ENCODE measurements at regions not wholly inside any gene's neighbourhood (a gene's known extent, or its start where the extent isn't known, plus 50 kb on each side); places are given as distances from the start of the nearest gene placed in this dataset.

DNA sequence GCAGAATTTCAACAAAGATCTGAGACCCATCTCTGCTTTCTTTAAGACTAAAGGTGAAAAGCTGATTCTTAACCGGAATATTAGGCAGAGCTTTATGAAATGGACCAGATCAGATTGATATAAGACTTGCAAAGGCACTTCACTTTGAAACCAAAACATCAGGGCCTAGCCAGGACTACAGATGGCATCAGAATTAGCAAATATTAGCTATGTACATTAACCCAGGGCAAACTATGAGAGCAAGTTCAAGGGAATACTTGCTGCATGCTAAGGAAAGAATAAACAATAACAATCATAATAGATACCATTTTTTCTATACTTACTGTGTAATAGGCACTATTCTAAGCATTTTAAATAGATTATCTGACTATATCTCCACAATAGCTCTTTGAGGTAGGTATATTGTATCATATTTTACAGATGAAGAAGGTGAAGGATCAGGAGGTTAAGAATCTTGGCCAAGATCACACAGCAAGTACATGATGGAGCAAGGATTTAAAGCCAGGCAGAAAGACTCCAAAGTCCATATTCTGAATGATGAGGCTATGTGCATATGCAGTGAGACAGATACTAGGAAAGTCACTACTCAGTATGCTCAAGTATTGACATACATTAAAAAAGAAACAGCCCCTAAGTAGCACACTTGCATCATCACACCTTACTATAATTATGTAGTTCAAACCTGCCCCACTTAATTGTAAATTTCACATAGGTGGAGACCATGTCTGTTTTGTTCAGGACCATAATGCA, 209.3 kb upstream of the PKN2 start:
- TF ChIP-seq, protein P1, sequence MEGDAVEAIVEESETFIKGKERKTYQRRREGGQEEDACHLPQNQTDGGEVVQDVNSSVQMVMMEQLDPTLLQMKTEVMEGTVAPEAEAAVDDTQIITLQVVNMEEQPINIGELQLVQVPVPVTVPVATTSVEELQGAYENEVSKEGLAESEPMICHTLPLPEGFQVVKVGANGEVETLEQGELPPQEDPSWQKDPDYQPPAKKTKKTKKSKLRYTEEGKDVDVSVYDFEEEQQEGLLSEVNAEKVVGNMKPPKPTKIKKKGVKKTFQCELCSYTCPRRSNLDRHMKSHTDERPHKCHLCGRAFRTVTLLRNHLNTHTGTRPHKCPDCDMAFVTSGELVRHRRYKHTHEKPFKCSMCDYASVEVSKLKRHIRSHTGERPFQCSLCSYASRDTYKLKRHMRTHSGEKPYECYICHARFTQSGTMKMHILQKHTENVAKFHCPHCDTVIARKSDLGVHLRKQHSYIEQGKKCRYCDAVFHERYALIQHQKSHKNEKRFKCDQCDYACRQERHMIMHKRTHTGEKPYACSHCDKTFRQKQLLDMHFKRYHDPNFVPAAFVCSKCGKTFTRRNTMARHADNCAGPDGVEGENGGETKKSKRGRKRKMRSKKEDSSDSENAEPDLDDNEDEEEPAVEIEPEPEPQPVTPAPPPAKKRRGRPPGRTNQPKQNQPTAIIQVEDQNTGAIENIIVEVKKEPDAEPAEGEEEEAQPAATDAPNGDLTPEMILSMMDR (IDR thresholded peaks at IDR 0.05; ENCODE audit: insufficient read depth, low read length, poor library complexity, severe bottlenecking): no peak
- DNase-seq (ENCODE audit: low read depth): no peak
- Histone ChIP-seq H3K27me3 (ENCODE audit: control insufficient read depth, insufficient read depth, low read length) (no peaks in the 10 kb centered on the region), H3K36me3 (ENCODE audit: control insufficient read depth, insufficient read depth, low read length) (no peaks in the 10 kb centered on the region), H3K4me3 (ENCODE audit: low read depth, low read length) (no peak overlapping the region)

DNA sequence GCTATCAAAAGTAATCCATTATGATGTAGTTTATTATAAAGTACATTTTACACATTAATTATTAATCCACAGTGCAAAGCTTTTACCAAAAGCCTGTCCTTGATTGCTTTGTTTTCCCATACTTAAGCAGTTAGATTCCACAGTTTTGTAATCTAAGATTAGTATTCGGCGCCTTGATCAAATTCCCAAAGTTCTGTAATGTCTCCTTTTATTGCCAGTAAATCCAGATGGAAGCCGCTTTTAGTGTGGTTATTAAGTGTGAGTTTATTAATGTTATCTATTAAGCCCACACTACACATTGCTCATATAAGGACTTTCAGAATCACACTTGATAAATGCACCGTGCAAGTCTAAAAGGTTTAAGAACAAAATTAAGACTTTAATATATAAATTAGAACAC, 199.2 kb upstream of the PKN2 start:
- TF ChIP-seq, protein P1 (IDR thresholded peaks at IDR 0.05; ENCODE audit: insufficient read depth, low read length, poor library complexity, severe bottlenecking): no peak
- DNase-seq (ENCODE audit: low read depth): no peak

DNA sequence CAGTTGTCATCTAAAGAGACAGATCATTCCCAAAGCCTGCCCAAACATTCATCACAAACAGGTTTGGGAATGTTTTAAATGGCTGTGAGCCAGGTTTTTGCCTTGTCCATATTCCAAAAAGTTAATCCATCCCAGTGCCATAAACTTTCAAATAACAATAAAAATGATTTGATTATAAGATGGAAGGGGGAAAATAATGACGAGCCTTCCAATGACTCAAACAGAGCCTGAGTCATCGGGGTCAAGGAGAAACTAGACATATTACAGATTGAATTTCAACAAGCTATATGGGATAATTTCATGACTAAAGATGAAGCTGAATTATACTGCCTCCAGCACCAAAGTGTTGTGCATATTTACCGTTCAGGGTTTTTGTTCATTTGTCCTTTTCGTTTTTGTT, 195.8 kb upstream of the PKN2 start:
- no peak for DNase-seq (ENCODE audit: low read depth)
- no peak overlapping the region for H3K4me3 ChIP-seq (ENCODE audit: low read depth, low read length)
- no peaks in the 10 kb centered on the region for H3K27me3 ChIP-seq (ENCODE audit: control insufficient read depth, insufficient read depth, low read length)
- TF ChIP-seq, protein P1 (IDR thresholded peaks at IDR 0.05; ENCODE audit: insufficient read depth, low read length, poor library complexity, severe bottlenecking): no peak
- no peaks in the 10 kb centered on the region for H3K36me3 ChIP-seq (ENCODE audit: control insufficient read depth, insufficient read depth, low read length)

More for the DNA sequence above, 199.2 kb upstream of the PKN2 start:
- Histone ChIP-seq H3K36me3 (ENCODE audit: control insufficient read depth, insufficient read depth, low read length) (no peaks in the 10 kb centered on the region), H3K27me3 (ENCODE audit: control insufficient read depth, insufficient read depth, low read length) (no peaks in the 10 kb centered on the region), H3K4me3 (ENCODE audit: low read depth, low read length) (no peak overlapping the region)

DNA sequence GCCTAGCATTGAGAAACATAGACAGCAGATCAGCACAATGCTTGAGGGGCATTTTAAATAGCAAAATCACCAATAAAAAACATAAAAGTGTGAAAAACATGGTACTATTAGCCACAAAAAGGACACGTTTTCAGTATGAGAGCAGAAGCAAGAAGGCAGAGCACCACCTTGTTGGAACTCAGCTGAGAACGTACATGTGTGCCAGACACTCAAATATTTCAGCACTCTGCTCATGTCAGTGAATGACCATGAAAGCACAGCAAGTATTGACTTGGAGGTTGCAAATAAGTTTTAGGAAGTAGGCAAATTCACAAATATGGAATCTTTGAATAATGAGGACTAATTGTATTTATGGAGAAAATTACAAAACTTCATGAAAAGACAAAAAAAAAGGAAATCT, 193.4 kb upstream of the PKN2 start:
- TF ChIP-seq, protein P1 (IDR thresholded peaks at IDR 0.05; ENCODE audit: insufficient read depth, low read length, poor library complexity, severe bottlenecking): no peak
- H3K4me3 ChIP-seq (ENCODE audit: low read depth, low read length): no peak overlapping the region
- no peak for DNase-seq (ENCODE audit: low read depth)
- H3K27me3 ChIP-seq (ENCODE audit: control insufficient read depth, insufficient read depth, low read length): no peaks in the 10 kb centered on the region
- no peaks in the 10 kb centered on the region for H3K36me3 ChIP-seq (ENCODE audit: control insufficient read depth, insufficient read depth, low read length)

DNA sequence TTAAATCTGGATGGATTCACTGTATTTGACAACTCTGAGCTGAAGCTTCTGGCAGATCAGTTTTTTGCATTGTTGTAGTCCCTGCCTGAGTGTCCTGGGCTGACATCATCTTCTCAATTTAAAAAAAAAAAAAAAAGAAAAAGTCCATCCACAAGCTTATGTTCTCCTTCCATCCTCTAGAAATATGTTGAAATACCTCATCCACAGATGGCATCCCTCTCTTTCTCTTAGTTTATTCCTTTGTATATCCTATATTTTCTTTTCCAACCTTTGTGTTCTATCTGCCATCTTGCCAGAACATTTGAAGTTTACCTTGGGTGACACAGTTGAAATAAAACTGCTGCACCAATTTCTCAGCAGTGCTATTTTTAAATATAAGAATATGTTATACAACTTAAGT, 184.4 kb upstream of the PKN2 start:
- no peak for DNase-seq (ENCODE audit: low read depth)
- H3K36me3 ChIP-seq (ENCODE audit: control insufficient read depth, insufficient read depth, low read length): no peaks in the 10 kb centered on the region
- H3K27me3 ChIP-seq (ENCODE audit: control insufficient read depth, insufficient read depth, low read length): no peaks in the 10 kb centered on the region
- no peak overlapping the region for H3K4me3 ChIP-seq (ENCODE audit: low read depth, low read length)
- TF ChIP-seq, protein P1 (IDR thresholded peaks at IDR 0.05; ENCODE audit: insufficient read depth, low read length, poor library complexity, severe bottlenecking): no peak

DNA sequence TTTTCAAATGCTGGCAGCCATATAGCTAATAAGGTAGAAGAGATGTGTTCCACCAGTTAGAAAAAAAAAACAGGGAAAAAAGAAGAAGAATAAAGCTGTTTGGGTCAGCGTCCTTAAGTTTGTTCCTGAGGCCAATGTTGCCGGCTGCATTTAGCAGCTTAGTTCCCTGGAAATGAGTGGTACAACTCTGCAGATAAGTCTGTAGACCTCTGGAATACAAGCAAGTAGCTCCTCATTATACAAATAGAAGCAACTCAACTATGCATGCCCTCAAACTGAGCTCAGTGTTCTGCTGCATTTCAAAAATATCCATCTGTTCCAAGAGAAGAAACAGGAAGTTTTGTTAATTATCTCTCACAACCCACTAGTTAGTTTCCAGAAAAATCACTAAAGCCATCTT, 181.2 kb upstream of the PKN2 start:
- TF ChIP-seq, protein P1 (IDR thresholded peaks at IDR 0.05; ENCODE audit: insufficient read depth, low read length, poor library complexity, severe bottlenecking): no peak
- H3K36me3 ChIP-seq (ENCODE audit: control insufficient read depth, insufficient read depth, low read length): no peaks in the 10 kb centered on the region

More for the DNA sequence above, 181.2 kb upstream of the PKN2 start:
- Histone ChIP-seq H3K27me3 (ENCODE audit: control insufficient read depth, insufficient read depth, low read length) (no peaks in the 10 kb centered on the region), H3K4me3 (ENCODE audit: low read depth, low read length) (no peak overlapping the region)
- DNase-seq (ENCODE audit: low read depth): no peak
